Middle frontal gyrus (tissue), 1 donor: ENCODE measurements at regions not wholly inside any gene's neighbourhood (a gene's known extent, or its start where the extent isn't known, plus 50 kb on each side); places are given as distances from the start of the nearest gene placed in this dataset.

ENCODE experiments used
- DNase-seq: peaks from one replicate; pipeline ENCODE4 v3.0.0-alpha.2; 2015; ENCODE audit warnings: low spot score; ENCODE audit errors: extremely low spot score

DNA sequence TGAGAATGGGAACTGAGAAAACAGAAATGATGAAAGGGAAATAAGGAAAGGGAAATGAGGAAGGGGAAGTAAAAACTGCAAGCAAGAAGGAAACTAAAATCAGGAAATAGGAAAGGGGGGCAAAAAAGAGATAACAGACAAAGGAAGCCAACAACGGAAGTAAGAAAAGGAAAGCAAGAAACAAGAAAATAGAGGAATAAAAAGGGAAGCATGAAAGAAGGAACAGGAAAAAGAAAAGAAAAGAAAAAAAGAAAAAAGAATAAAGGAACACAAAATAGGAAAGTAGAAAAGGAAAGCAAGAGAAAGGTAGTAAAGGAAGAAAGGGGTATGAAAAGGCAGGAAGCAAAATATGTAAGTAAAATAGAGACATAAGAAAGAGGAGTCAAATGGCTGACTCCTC, 241.2 kb upstream of the NCKAP5 start:
- DNase-seq: no peak

DNA sequence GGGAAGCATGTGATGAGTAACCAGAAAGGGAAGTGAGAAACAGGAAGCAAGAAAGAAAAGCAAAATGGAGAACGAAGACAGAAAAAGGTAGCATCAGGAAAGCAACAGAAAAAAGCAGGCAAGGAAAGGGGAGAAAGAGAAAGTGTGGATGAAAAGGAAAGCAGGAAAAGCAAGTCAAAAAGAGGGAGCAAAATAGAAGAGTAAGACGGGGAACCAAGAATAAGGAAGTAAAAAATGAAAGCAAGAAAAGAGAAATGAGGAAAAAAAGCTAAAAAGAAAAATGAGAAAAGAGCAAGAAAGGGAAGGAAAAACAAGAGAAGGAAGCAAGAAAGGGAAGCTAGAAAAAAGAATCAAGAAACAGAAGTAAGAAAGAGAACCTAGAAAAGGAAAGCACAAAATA, 242.3 kb upstream of the NCKAP5 start:
- DNase-seq: no peak

DNA sequence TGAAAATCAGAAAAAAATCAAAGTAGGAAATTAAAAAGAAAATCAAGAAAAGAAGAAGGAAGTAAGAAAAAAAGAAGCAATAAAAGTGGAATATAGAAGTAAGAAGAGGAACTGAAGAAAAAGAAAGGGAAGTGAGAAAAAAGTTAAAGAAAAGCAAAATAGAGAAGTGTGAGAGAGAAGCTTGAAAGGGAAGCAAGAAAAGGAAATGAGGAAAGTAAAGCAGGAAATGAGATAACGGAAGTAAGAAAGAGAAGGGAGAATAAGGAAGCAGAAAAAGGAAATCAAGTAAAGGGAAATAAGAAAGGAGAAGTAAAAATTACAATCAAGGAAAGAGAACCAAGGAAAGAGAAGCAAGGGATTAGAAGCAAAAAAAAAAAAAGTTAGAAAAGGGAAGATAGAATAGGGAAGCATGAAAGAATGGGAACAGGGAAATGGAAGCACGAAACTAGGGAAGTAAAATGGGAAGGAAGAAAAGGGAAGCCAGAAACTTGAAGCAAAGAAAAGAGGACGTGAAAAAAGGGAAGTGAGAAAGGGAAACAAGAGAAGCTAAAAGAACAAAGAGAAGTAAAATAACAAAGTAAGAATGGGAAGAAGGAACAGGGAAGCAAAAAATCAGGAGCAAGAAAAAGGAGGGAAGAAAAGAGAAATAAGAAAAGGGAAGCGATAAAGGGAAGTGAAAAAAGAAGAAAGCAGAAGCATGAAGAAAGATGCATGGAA, 243.3 kb upstream of the NCKAP5 start:
- DNase-seq: no peak

DNA sequence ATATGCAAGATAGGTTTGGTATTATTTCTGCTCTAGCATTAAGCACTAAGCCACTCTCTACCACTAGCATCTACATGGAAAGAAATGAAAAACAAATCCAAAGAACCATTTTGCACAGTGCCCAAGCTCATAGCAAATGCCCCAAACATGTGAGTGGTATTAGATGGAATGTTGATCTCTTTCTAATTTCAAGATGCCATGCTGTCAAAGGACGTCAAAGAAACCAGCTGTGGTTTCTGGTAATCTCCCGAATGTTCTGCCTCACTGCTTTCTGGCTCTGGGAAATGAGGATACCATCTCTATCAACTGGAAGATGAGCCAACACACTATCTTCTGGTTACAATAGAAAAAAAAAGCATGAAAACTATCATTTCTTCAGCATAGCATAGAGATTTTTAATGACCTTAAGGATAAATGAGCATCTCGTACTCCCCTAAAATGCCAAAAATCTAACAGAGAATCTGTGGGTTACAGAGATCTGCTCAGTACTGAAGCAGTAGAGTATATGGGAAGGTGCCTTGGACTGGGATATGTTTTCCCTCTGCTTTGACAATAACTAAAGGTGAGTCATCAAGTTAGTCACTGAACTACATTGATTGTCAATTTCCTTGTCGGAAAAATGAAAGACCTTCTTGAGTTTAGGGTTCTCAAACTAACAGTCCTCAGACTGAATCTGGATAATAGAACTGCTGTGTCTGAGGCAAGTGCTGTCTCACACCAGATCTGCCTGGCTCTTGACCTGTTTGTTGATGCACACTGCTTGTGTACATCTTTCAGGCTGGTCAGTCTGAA, 244.8 kb upstream of the NCKAP5 start:
- no peak for DNase-seq

DNA sequence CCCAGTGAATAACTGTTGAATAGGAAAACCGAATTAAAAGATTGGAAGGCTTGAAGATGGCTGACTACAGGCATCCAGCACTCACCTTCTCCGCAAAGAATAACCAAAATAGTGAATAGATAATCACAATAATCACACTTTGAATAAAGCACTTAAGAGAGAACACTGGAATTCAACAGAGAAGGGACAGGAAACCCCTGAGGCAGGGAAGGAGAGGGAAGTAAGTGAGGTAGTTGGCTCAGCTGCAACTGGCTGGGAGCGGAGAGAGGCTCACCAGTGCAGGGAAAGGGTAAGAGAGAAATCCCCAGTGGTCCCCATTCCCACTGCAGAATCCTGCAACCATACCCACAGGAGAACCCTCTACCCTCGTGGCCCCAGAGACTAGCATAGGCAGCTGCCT, 246.6 kb upstream of the NCKAP5 start:
- DNase-seq: no peak

DNA sequence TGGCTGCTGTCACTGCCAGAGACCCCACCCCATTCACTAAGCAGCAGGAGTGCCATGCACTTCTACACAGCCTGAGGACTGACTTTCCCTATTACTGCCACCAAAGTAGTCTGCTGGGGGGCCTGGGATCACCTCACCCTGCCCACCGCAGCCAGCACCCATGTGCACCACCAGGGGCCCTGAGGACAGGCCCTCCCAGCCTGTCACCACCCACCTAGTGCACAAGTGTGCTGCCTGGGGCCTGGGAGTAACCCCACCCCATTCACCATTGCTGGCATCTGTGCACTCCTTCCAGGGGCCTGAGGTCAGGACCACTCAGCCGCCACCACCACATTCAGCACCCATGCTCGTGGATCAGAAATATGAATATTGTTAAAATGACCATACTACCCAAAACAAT, 247.8 kb upstream of the NCKAP5 start:
- no peak for DNase-seq

DNA sequence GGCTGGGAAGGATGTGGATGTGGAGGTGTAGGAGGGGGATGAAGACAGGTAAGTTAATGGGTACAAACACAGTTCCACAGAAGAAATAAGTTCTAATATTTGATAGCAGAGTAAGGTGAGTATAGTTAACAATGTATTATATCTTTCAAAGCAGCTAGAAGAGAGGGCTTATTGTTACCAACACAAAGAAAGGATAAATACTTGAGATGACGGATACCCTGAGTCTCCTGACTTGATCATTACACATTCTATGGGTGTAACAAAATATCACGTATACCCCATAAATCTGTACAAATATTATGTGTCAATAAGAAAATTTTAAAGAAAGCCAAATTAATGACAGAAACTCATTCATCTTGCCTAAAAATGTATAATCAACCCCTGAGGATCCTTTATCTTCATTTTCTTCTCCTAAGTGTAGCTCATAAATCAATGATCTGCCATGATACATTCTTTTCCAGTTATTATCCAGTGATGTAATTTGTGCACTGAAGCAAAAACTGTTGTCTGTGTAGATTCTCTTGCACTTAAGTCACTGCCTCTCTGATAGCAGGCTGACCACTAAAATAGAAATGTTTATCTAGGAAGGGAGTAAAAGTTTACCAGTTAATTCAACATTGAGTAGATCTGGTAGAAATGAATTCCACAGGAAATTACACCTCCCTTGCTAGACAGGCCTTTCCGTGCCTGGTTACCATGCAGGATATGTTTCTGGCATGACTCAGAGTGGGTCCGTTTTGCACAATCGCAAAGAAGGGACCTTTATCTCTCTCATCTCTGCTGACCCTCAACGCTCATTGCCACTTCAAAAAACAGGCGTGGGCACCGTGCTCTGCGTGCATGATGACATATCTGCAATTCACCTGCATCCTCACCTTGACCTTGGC, 249.7 kb upstream of the NCKAP5 start:
- DNase-seq: no peak

DNA sequence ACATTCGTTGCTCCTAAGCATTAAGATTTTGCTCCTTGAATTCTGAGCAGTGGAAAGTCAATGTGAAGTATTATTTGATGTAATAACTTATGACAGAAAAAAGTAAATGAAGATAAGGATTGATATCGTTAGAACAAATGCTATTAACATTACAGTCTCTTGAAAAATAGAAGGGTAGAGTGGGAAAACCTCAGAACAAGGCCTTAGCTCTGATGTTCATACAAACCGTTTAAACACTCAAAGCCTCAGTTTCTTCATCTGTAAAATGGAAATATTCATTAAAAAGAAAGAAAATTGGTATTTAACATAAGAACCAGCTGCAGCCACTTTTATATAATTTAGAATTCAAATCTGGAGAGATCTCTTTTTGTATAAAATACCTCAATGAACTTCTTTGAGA, 250.4 kb upstream of the NCKAP5 start:
- no peak for DNase-seq

DNA sequence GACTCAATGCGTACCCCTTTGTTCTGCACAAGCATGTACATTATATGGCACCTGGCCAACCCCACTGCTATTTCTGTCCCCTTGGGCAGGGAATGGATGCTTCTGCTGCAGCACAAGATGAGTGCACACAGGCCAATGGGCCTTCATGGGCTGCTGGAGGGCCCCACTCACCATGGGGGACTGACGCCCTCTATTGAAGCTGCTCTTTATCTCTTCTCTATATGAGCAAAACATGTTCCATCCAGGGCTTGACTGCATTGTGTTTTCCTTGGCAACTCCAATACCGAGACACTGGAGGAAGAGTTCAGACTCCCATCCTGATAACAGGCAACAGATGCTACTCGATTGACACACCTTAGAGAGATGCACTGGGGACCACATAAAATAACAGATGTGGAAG, 251.6 kb upstream of the NCKAP5 start:
- no peak for DNase-seq

DNA sequence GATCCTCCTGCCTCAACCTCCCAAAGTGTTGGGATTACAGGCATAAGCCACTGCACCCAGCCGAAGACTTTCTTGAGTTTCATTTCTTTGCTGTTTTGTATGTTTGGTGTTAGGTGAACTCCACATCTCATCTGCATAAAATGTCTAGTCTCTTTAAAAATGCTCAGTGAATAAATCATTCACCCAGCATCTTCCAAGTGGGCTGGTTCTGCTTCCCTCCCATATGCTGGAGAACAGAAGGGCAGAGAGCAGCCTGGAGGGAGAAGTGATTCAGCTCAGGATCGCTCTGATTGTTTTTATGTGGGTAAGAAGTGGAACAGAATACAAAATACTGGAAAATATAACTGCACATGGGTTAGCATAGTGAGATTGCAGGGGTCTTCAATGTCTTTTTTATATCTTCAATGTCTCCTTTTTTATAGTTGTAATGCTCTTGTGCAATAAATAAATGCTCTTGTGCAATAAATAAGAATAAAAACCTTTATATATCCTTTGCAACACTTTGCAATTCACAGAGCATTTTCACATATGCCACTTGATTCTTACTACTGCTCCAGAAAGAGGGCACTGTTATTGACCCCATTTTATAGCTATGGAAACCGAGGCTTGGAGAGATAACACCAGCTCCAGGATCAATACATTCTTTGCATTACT, 253.0 kb upstream of the NCKAP5 start:
- no peak for DNase-seq

DNA sequence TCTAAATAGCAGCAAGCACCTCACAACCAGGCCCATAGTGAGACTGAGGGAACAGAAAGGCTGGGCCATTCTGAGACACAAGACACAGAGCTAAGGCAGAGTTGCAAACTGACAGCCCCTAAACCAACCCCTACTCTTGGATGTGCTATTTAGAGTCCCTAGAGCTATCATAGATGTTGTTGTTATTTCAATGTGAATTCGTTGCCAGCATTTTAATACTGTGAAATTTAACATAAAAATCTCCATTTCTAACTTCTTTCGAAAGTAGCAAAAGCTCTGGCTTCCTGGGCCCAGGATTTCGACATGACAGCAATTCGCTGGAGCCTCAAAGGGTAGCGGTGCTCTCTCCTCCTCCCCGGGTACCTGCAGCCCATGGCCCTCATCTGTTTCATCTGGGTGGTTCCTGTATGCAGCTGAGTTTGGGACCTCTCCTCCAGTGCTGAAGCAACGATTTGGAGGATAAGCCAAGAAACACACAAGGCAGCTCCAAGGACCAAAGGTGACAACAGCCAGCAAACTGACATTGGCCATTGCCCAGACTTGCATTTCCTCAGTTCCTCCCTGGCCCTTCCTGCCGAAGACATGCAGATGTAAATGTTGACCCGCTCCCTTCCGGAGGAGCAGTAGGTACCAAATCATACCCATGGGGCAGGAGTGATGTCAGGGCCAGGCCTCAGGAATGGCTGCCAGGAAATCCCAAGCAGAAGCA, 254.4 kb upstream of the NCKAP5 start:
- DNase-seq: no peak

DNA sequence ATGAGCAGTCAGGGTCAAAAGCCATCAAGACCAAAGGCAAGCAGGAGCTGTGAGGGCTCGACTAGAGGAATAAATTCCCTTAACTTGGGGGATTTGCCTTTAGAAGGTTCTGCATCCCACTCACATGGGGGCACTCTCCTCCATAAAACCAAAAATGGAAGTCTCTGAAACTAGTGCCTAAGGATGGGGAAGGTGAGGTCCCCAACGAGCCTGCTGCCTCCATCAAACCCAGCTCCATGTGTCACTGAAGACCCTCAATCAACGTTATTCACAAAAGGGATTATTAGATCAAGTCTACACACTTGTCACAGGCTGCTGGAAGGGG, 254.9 kb upstream of the NCKAP5 start:
- no peak for DNase-seq

DNA sequence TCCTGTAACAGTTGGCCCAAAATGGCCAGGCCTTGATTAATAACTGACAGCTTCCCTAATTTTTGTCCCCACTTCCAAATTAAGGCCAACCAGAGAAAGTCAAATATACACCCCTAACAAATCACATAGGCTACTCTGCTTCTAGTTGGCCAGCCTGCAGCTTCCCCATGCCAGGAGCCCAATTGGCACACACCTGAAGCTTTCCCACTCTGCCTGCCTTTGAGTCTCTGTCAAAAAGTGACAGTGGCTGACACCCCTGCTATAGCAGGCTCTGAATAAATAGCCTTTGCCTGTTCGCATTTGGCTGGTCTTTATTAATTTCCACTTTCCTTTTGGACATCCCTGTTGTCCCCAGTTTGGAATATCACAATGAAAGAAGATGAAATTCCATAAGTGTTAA, 256.6 kb upstream of the NCKAP5 start:
- no peak for DNase-seq

DNA sequence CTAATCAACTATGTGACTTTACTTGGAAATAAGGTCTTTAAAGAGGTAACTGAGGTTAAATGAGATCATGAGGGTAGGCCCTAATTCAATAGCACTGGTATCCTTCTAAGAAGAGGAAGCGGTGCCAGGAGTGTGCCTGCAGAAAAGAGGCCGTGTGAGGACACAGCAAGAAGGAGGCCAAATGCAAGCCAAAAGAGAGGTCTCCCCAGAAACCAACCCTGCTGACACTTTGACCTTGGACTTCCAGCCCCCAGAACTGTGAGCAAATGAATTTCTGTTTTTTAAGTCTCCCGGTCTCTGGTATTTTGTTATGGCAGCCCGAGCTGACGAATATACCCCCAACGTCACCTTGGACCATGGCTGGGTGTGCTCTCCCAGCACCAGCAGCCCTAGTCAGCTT, 257.5 kb upstream of the NCKAP5 start:
- DNase-seq: no peak

DNA sequence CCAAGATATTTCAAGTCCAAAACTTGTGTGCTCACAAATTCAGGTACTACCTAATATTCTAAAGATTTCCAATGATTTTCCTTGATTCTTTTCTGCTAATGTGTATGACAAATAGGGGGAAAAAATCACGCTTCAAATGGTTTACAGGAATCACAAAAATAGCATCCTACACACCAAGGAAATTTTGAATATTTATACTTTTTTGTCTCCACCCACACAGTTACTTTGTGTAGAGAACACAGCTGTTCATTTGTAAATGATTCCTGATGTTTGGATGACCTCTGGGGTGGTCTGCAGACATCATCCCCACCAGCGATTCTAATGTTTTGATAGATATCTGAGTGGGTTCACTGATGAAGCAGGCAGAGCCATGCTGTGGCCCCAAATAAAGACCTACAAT, 260.6 kb upstream of the NCKAP5 start:
- DNase-seq: no peak

DNA sequence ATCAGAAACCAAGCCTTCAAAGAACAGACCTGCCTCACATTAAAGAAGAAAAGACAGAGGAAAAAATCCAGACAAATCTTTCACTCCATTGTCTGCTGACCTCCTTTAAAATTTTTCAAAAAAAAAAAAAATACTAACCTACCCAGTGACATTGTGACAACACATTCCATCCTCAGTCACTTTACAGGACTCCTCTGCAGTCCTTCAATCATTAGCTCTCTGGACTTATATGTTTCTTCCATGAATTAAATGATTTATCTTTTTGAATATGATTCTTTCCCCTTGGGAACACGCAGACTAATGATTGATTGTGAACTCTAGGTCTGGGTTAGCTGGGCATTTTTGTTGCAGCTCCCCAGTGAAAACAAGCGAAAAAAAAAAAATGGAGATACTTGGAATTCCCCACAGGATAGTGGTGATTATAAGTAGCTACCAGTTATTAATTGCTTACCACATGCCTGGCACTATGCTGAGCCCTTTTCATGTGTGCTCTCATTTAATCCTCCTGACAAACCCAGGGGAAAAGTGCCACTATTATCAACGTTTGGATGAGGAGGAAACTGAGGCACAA, 261.3 kb upstream of the NCKAP5 start:
- no peak for DNase-seq

DNA sequence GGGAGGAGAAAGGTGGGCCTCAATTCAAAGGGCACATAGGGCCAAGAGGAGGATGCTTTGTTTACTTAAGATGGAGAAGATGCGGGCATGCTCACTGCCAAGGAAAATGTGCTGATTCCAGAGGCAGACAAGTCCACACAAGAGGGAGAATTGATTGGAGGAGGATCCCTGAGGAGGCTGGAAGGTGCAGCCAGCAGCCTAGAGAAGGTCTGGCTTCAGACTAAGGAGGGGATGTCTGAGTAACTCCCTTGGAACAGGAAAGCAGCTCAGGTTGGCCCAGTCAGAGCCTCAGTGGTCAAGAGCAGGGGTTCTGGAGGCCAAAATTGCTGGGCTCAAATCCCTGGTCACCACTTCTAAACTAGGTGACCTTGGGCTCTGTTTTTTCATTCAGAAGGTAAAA, 265.5 kb upstream of the NCKAP5 start:
- DNase-seq: no peak

DNA sequence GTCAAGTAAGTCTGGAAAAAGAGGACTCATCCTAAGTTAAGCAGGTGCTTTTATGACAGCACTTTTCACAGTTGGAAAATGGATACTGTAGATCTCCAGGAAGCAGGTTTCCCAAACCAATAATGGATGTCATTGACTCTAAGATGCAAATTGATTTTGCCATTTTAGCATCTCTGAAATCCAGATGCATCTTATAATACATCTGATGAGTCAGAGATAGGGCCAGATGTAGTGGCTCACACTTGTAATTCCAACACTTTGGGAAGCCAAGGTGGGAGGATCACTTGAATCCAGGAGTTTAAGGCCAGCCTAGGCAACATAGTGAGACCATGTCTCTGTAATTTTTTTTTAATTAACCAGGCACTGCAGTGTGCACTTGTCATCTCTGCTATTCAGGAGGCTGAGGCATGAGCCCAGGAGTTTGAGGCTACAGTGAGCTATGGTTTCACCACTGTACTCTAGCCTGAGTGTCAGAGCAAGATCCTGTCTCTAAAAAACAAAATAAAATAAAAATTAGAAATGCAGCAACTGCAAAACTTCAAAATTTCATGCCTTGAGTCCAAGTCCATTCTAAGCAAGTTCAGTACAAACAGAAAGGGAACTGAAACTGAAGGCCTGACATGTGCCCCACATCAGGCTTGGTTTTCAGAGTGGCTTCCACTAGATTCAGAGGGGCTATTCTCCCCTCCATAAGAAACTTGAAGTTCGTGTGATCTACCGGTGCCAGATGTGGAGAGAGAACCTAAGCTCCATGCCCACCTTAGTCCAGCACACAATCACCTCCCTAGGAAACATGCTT, 267.8 kb upstream of the NCKAP5 start:
- DNase-seq: no peak

DNA sequence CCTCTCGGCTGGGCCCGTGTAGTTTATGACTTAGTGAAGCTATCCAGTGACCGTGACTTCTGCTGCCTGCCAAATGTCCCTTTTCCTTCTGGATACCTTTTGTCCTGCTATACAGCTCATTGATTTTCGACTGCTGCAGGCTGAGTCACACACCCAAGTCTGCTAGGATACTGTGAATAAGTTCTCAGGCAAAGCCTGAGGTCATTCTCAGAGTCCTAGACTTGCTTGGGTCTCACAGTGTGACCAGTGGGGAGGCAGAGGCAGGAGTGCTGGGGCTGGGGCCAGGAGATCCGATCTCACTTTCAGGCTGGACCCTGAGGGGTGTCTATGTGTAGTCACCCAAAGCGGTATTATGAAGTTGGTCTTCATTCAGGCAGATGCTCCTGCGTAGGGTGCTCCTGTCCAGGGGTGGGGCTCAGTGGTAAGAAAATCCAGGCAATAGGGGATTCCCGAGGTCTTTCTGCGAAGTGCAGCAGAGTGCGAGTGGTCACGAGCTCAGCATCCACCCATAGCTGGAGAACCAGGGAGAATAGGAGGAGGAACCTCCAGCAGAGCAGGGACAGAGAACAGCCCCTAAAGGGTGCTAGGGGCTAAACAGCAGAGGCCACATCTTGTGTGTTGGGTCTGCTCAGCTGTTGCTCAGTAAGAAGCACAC, 268.6 kb upstream of the NCKAP5 start:
- DNase-seq: no peak
